ENCODE measurements at regions not wholly inside any gene's neighbourhood (a gene's known extent, or its start where the extent isn't known, plus 50 kb on each side); places are given as distances from the start of the nearest gene placed in this dataset.

- TF ChIP-seq GABPA (IDR thresholded peaks at IDR 0.05; ENCODE audit: low read depth) (no peak), CTCF (IDR thresholded peaks at IDR 0.05; ENCODE audit: insufficient read depth, low read length) (no peak), REST (IDR thresholded peaks at IDR 0.05; ENCODE audit: insufficient replicate concordance, low read depth) (no peak), POLR2AphosphoS5 (IDR thresholded peaks at IDR 0.05; ENCODE audit: low read depth) (no peak), SPI1 (IDR thresholded peaks at IDR 0.05; ENCODE audit: borderline replicate concordance, low read depth) (no peak)
Measured at GRCh38 chr16:86202760-86203426, 303.9 kb downstream of the IRF8 start.

Measured in HL-60 (cell line).